Panc1 (cell line): ENCODE measurements at regions not wholly inside any gene's neighbourhood (a gene's known extent, or its start where the extent isn't known, plus 50 kb on each side); places are given as distances from the start of the nearest gene placed in this dataset.

Experiments
- ATAC-seq: fragments of 200-7000 bp; cut with Tn5 transposase; 2 replicates; pipeline ENCODE4 v1.9.1; 2020; ENCODE audit warnings: mild to moderate bottlenecking, moderate library complexity
- BruUV-seq: library from RNA; stranded (reverse); fragments of 400-500 nt; replicated peaks from 2 replicates; lab custom pipeline; 2021; lab: Mats Ljungman, UMichigan
- CTCF ChIA-PET: fragments of 300-600 bp; sonication (Branson Sonifier 250); formaldehyde crosslinking; loops from one replicate; lab custom pipeline; 2022; ENCODE audit warnings: antibody characterized with exemption; lab: Charles Lee
- POLR2A ChIA-PET: fragments of 300-600 bp; sonication (Branson Sonifier 250); formaldehyde crosslinking; loops from one replicate; lab custom pipeline; 2022; ENCODE audit warnings: antibody characterized with exemption; lab: Charles Lee
- DNase-seq: peaks from one replicate; pipeline ENCODE4 v3.0.0-alpha.2; 2010; ENCODE audit warnings: low read depth, low spot score
- H3K27ac ChIP-seq: 2 replicates; pipeline ENCODE4 v1.5.1; 2011; ENCODE audit warnings: mild to moderate bottlenecking, low read length, inconsistent platforms
- H3K27me3 ChIP-seq: fragments of 200-500 bp; sonication (Bioruptor generic); 2 replicates; pipeline ENCODE4 v1.6.0; 2014; ENCODE audit warnings: low read length, inconsistent platforms; ENCODE audit not compliant: control insufficient read depth, insufficient read depth
- H3K36me3 ChIP-seq: fragments of 200-500 bp; sonication (Bioruptor generic); 2 replicates; pipeline ENCODE4 v1.5.1; 2014; ENCODE audit warnings: inconsistent platforms, mild to moderate bottlenecking, low read length, moderate library complexity; ENCODE audit not compliant: control insufficient read depth, insufficient read depth
- H3K4me1 ChIP-seq: 2 replicates; pipeline ENCODE4 v1.5.1; 2011; ENCODE audit warnings: inconsistent platforms, mild to moderate bottlenecking, low read length, moderate library complexity; ENCODE audit not compliant: control insufficient read depth, insufficient read depth
- H3K4me3 ChIP-seq, 2 experiments: 2 replicates each; pipeline ENCODE4 v1.5.1; 2011 to 2012; ENCODE audit warnings: low read depth in 2 of 2, low read length in 2 of 2, mild to moderate bottlenecking in 2 of 2, inconsistent platforms in 1 of 2, moderate library complexity in 1 of 2
- H3K9me3 ChIP-seq: fragments of 200-500 bp; sonication (Bioruptor generic); 2 replicates; pipeline ENCODE4 v1.5.1; 2014; ENCODE audit warnings: low read depth, mild to moderate bottlenecking, inconsistent platforms, low read length, moderate library complexity; ENCODE audit not compliant: control insufficient read depth, insufficient read depth
- POLR2AphosphoS5 ChIP-seq: IDR thresholded peaks from 2 replicates; pipeline ENCODE4 v1.6.1; 2012; ENCODE audit warnings: mild to moderate bottlenecking, low read depth, low read length, moderate library complexity
- SIN3A ChIP-seq: IDR thresholded peaks from 2 replicates; pipeline ENCODE4 v1.6.1; 2012; ENCODE audit warnings: low read depth, mild to moderate bottlenecking, low read length, moderate library complexity, borderline replicate concordance; ENCODE audit not compliant: insufficient read depth
- TCF7L2 ChIP-seq: IDR thresholded peaks from 2 replicates; pipeline ENCODE4 v1.6.1; 2011; ENCODE audit warnings: mild to moderate bottlenecking, low read depth, low read length, inconsistent platforms
- in situ Hi-C: cut with HindIII; loops from 2 replicates; pipeline ENCODE4 v1.10.0; 2016; ENCODE audit warnings: low sequenced_read_pairs, low pct_unique_long_range_greater_than_20kb
- intact Hi-C: fragments of 100-400 bp; cut with micrococcal nuclease; formaldehyde crosslinking; loops from one replicate; pipeline ENCODE4 v1.10.0; 2022; ENCODE audit not compliant: unreplicated experiment
- TF ChIP-seq, protein P1 (sequence below), 2 experiments: IDR thresholded peaks; 2 replicates each; pipeline ENCODE4 v1.6.1; 2011 to 2012; ENCODE audit warnings: low read depth in 2 of 2, control low read depth in 1 of 2, low read length in 1 of 2, mild to moderate bottlenecking in 1 of 2, moderate library complexity in 1 of 2; ENCODE audit not compliant: insufficient read depth in 1 of 2
- TF ChIP-seq, protein P2 (sequence below): fragments of 450-650 bp; IDR thresholded peaks from 2 replicates; pipeline ENCODE4 v1.5.1; 2017; ENCODE audit warnings: mild to moderate bottlenecking

DNA sequence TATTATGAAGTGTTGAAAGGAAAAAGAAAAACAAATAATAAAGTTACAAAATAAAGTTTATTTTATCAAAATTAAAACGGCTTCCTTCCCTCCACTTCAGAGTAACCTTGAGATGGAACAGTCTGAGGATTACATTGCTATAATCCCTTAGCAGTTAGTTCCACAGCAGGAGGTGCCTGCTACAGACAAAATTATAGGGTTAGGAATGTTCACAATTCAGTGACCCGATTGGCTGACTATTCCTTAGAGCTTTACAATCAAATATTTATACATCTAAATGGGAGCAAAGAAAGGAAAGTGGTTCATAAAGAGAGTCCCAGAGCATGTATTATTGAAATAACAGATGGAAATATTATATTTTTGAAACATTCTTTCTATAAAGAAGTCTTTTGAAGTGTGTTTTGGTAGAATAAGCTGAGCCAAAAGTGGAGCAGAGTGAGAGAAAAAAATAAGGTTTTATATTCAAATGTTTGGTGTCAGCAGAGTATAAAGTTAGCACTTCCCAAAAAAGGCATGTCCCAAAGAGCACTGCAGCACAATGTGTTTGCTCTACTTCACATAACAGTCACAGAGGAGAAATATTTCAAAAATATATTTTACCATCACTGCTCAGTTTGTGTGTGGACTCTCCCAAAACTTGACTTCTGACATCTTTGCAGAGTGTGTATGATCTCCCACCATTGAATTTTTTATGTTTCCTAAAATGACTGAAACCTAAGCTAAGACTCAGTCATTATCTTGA, 71.4 kb upstream of the GORAB start:
- H3K4me1 ChIP-seq, result no peaks in the 10 kb centered on the region
- H3K27ac ChIP-seq, result no peak overlapping the region
- ChIA-PET POLR2A (no interaction called here), CTCF (no interaction called here)
- in situ Hi-C loops, result no loop called here
- no TSS peak for BruUV-seq
- H3K27me3 ChIP-seq, result no peaks in the 10 kb centered on the region
- TF ChIP-seq, protein P1, sequence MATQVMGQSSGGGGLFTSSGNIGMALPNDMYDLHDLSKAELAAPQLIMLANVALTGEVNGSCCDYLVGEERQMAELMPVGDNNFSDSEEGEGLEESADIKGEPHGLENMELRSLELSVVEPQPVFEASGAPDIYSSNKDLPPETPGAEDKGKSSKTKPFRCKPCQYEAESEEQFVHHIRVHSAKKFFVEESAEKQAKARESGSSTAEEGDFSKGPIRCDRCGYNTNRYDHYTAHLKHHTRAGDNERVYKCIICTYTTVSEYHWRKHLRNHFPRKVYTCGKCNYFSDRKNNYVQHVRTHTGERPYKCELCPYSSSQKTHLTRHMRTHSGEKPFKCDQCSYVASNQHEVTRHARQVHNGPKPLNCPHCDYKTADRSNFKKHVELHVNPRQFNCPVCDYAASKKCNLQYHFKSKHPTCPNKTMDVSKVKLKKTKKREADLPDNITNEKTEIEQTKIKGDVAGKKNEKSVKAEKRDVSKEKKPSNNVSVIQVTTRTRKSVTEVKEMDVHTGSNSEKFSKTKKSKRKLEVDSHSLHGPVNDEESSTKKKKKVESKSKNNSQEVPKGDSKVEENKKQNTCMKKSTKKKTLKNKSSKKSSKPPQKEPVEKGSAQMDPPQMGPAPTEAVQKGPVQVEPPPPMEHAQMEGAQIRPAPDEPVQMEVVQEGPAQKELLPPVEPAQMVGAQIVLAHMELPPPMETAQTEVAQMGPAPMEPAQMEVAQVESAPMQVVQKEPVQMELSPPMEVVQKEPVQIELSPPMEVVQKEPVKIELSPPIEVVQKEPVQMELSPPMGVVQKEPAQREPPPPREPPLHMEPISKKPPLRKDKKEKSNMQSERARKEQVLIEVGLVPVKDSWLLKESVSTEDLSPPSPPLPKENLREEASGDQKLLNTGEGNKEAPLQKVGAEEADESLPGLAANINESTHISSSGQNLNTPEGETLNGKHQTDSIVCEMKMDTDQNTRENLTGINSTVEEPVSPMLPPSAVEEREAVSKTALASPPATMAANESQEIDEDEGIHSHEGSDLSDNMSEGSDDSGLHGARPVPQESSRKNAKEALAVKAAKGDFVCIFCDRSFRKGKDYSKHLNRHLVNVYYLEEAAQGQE (IDR thresholded peaks at IDR 0.05; ENCODE audit: insufficient read depth in 1 of 2, low read depth in 2 of 2, low read length in 1 of 2), result no peak
- no peak for TF ChIP-seq POLR2AphosphoS5
- TF ChIP-seq SIN3A, result no peak
- no peak for TF ChIP-seq TCF7L2
- TF ChIP-seq, protein P2, sequence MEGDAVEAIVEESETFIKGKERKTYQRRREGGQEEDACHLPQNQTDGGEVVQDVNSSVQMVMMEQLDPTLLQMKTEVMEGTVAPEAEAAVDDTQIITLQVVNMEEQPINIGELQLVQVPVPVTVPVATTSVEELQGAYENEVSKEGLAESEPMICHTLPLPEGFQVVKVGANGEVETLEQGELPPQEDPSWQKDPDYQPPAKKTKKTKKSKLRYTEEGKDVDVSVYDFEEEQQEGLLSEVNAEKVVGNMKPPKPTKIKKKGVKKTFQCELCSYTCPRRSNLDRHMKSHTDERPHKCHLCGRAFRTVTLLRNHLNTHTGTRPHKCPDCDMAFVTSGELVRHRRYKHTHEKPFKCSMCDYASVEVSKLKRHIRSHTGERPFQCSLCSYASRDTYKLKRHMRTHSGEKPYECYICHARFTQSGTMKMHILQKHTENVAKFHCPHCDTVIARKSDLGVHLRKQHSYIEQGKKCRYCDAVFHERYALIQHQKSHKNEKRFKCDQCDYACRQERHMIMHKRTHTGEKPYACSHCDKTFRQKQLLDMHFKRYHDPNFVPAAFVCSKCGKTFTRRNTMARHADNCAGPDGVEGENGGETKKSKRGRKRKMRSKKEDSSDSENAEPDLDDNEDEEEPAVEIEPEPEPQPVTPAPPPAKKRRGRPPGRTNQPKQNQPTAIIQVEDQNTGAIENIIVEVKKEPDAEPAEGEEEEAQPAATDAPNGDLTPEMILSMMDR, result no peak
- H3K9me3 ChIP-seq, result no peaks in the 10 kb centered on the region
- ATAC-seq, result no peak
- no peaks in the 10 kb centered on the region for H3K36me3 ChIP-seq
- intact Hi-C loops, result no loop called here
- no peak overlapping the region for H3K4me3 ChIP-seq
- DNase-seq, result no peak

DNA sequence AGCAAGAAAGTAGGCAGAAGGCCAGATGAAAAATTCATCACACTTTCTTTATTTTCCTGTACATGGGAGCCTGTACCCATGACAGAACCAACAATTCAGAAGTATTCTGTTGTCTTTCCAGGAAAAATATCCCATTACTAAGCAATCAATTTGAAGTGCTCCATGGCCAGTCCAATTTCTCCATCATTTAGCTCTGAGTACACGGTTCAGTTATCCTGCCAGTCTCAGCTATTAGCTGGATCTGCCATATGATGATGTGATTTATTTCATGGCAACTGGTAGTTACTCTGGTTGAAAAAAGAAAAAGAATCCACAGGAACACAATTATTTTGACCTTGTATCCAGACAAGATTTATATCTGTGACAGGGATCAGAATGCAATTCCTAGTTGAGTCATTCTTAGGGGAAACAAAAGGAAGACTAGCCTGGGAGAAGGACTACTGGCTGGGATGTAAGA, 70.6 kb upstream of the GORAB start:
- BruUV-seq, result no TSS peak

More for the DNA sequence above, 70.6 kb upstream of the GORAB start:
- POLR2A ChIA-PET, result no interaction called here
- CTCF ChIA-PET, result no interaction called here
- intact Hi-C loops, result no loop called here
- H3K4me3 ChIP-seq, result no peak overlapping the region
- ATAC-seq (no peak), DNase-seq (no peak)
- no peak overlapping the region for H3K27ac ChIP-seq
- no peaks in the 10 kb centered on the region for H3K36me3 ChIP-seq
- TF ChIP-seq SIN3A, result no peak
- TF ChIP-seq POLR2AphosphoS5, result no peak
- TF ChIP-seq TCF7L2, result no peak
- TF ChIP-seq, protein P2, result no peak
- TF ChIP-seq, protein P1 (IDR thresholded peaks at IDR 0.05; ENCODE audit: insufficient read depth in 1 of 2, low read depth in 2 of 2, low read length in 1 of 2), result no peak
- H3K9me3 ChIP-seq, result no peaks in the 10 kb centered on the region
- in situ Hi-C loops, result no loop called here
- H3K4me1 ChIP-seq, result no peaks in the 10 kb centered on the region
- H3K27me3 ChIP-seq, result no peaks in the 10 kb centered on the region
